ENCODE measurements at regions not wholly inside any gene's neighbourhood (a gene's known extent, or its start where the extent isn't known, plus 50 kb on each side); places are given as distances from the start of the nearest gene placed in this dataset.

DNA sequence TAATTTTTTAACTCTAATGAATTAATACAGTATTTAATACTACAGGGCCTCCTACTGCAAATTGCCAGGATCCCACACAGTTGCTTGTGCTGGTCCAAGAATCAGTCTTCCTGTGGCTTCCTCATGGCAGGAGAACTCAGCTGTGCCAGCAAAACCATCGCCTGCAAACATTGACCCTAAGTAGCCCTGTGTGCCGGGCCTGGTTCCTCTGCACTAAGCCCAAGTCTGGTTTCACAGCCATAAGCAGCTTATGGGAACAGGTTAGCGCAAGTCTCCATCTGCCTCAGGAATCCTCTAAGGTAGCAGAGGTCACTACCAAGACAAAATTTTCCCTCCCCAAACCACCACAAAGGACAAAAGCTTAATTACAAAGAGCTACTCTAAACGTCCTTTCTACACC is 216.6 kb downstream of the PLA2G4A start:
- H3K27ac Mint-ChIP-seq, result no peak overlapping the region
- peaks cover 16% of the 10 kb centered on the region for H3K4me1 ChIP-seq (ENCODE audit: insufficient read depth)

More for the DNA sequence above, 216.6 kb downstream of the PLA2G4A start:
- Histone ChIP-seq H3K9me2 (ENCODE audit: insufficient read depth) (no peaks in the 10 kb centered on the region), H4K20me1 (replicated peaks; ENCODE audit: insufficient read depth) (no peaks in the 10 kb centered on the region), H3K79me2 (replicated peaks; ENCODE audit: insufficient read depth) (no peaks in the 10 kb centered on the region), H3K27me3 (ENCODE audit: insufficient read depth) (no peaks in the 10 kb centered on the region), H3K4me2 (no peak overlapping the region), H3K4me3 (no peak overlapping the region), H3K36me3 (ENCODE audit: insufficient read depth) (no peaks in the 10 kb centered on the region), H3K27ac (ENCODE audit: low read depth) (no peak overlapping the region), H2AFZ (no peak overlapping the region), H3F3A (replicated peaks; ENCODE audit: low read depth) (no peaks in the 10 kb centered on the region)
- H3K27me3 Mint-ChIP-seq (ENCODE audit: insufficient read depth, low read depth, poor library complexity), result peaks cover 1% of the 10 kb centered on the region
- no peaks in the 10 kb centered on the region for H3K36me3 Mint-ChIP-seq (ENCODE audit: low read depth)
- DNase-seq (ENCODE audit: low spot score) (no peak), ATAC-seq (no peak)
- peaks cover 22% of the 10 kb centered on the region for H3K4me1 Mint-ChIP-seq
- H3K4me3 Mint-ChIP-seq, result no peak overlapping the region
- no peaks in the 10 kb centered on the region for H3K9me3 Mint-ChIP-seq
- TF ChIP-seq ZNF331 (CRISPR knock-in tag; IDR thresholded peaks at IDR 0.05; ENCODE audit: low read depth), result no peak
- TF ChIP-seq EZH2phosphoT487 (IDR thresholded peaks at IDR 0.05; ENCODE audit: unreplicated experiment), result no peak
- TF ChIP-seq, protein P1, sequence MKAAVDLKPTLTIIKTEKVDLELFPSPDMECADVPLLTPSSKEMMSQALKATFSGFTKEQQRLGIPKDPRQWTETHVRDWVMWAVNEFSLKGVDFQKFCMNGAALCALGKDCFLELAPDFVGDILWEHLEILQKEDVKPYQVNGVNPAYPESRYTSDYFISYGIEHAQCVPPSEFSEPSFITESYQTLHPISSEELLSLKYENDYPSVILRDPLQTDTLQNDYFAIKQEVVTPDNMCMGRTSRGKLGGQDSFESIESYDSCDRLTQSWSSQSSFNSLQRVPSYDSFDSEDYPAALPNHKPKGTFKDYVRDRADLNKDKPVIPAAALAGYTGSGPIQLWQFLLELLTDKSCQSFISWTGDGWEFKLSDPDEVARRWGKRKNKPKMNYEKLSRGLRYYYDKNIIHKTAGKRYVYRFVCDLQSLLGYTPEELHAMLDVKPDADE (IDR thresholded peaks at IDR 0.05), result no peak
- no peak for TF ChIP-seq CREB1 (CRISPR knock-in tag; IDR thresholded peaks at IDR 0.05; ENCODE audit: low read depth)
- no peak for TF ChIP-seq STAT1 (IDR thresholded peaks at IDR 0.05; ENCODE audit: unreplicated experiment)
- no peak for TF ChIP-seq JUNB (IDR thresholded peaks at IDR 0.05; ENCODE audit: unreplicated experiment)
- TF ChIP-seq, protein P2, sequence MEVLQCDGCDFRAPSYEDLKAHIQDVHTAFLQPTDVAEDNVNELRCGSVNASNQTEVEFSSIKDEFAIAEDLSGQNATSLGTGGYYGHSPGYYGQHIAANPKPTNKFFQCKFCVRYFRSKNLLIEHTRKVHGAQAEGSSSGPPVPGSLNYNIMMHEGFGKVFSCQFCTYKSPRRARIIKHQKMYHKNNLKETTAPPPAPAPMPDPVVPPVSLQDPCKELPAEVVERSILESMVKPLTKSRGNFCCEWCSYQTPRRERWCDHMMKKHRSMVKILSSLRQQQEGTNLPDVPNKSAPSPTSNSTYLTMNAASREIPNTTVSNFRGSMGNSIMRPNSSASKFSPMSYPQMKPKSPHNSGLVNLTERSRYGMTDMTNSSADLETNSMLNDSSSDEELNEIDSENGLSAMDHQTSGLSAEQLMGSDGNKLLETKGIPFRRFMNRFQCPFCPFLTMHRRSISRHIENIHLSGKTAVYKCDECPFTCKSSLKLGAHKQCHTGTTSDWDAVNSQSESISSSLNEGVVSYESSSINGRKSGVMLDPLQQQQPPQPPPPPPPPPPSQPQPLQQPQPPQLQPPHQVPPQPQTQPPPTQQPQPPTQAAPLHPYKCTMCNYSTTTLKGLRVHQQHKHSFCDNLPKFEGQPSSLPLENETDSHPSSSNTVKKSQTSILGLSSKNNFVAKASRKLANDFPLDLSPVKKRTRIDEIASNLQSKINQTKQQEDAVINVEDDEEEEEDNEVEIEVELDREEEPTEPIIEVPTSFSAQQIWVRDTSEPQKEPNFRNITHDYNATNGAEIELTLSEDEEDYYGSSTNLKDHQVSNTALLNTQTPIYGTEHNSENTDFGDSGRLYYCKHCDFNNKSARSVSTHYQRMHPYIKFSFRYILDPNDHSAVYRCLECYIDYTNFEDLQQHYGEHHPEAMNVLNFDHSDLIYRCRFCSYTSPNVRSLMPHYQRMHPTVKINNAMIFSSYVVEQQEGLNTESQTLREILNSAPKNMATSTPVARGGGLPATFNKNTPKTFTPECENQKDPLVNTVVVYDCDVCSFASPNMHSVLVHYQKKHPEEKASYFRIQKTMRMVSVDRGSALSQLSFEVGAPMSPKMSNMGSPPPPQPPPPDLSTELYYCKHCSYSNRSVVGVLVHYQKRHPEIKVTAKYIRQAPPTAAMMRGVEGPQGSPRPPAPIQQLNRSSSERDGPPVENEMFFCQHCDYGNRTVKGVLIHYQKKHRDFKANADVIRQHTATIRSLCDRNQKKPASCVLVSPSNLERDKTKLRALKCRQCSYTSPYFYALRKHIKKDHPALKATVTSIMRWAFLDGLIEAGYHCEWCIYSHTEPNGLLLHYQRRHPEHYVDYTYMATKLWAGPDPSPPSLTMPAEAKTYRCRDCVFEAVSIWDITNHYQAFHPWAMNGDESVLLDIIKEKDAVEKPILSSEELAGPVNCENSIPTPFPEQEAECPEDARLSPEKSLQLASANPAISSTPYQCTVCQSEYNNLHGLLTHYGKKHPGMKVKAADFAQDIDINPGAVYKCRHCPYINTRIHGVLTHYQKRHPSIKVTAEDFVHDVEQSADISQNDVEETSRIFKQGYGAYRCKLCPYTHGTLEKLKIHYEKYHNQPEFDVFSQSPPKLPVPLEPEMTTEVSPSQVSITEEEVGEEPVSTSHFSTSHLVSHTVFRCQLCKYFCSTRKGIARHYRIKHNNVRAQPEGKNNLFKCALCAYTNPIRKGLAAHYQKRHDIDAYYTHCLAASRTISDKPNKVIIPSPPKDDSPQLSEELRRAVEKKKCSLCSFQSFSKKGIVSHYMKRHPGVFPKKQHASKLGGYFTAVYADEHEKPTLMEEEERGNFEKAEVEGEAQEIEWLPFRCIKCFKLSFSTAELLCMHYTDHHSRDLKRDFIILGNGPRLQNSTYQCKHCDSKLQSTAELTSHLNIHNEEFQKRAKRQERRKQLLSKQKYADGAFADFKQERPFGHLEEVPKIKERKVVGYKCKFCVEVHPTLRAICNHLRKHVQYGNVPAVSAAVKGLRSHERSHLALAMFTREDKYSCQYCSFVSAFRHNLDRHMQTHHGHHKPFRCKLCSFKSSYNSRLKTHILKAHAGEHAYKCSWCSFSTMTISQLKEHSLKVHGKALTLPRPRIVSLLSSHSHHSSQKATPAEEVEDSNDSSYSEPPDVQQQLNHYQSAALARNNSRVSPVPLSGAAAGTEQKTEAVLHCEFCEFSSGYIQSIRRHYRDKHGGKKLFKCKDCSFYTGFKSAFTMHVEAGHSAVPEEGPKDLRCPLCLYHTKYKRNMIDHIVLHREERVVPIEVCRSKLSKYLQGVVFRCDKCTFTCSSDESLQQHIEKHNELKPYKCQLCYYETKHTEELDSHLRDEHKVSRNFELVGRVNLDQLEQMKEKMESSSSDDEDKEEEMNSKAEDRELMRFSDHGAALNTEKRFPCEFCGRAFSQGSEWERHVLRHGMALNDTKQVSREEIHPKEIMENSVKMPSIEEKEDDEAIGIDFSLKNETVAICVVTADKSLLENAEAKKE (CRISPR knock-in tag; IDR thresholded peaks at IDR 0.05), result no peak
- TF ChIP-seq, protein P3, sequence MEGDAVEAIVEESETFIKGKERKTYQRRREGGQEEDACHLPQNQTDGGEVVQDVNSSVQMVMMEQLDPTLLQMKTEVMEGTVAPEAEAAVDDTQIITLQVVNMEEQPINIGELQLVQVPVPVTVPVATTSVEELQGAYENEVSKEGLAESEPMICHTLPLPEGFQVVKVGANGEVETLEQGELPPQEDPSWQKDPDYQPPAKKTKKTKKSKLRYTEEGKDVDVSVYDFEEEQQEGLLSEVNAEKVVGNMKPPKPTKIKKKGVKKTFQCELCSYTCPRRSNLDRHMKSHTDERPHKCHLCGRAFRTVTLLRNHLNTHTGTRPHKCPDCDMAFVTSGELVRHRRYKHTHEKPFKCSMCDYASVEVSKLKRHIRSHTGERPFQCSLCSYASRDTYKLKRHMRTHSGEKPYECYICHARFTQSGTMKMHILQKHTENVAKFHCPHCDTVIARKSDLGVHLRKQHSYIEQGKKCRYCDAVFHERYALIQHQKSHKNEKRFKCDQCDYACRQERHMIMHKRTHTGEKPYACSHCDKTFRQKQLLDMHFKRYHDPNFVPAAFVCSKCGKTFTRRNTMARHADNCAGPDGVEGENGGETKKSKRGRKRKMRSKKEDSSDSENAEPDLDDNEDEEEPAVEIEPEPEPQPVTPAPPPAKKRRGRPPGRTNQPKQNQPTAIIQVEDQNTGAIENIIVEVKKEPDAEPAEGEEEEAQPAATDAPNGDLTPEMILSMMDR (conservative IDR thresholded peaks at IDR 0.05; ENCODE audit: low read depth in 2 of 2), result no peak
- TF ChIP-seq POLR2AphosphoS5 (IDR thresholded peaks at IDR 0.05; ENCODE audit: low read depth), result no peak
- TF ChIP-seq NANOG (IDR thresholded peaks at IDR 0.05; ENCODE audit: borderline replicate concordance), result no peak
- TF ChIP-seq, protein P4, sequence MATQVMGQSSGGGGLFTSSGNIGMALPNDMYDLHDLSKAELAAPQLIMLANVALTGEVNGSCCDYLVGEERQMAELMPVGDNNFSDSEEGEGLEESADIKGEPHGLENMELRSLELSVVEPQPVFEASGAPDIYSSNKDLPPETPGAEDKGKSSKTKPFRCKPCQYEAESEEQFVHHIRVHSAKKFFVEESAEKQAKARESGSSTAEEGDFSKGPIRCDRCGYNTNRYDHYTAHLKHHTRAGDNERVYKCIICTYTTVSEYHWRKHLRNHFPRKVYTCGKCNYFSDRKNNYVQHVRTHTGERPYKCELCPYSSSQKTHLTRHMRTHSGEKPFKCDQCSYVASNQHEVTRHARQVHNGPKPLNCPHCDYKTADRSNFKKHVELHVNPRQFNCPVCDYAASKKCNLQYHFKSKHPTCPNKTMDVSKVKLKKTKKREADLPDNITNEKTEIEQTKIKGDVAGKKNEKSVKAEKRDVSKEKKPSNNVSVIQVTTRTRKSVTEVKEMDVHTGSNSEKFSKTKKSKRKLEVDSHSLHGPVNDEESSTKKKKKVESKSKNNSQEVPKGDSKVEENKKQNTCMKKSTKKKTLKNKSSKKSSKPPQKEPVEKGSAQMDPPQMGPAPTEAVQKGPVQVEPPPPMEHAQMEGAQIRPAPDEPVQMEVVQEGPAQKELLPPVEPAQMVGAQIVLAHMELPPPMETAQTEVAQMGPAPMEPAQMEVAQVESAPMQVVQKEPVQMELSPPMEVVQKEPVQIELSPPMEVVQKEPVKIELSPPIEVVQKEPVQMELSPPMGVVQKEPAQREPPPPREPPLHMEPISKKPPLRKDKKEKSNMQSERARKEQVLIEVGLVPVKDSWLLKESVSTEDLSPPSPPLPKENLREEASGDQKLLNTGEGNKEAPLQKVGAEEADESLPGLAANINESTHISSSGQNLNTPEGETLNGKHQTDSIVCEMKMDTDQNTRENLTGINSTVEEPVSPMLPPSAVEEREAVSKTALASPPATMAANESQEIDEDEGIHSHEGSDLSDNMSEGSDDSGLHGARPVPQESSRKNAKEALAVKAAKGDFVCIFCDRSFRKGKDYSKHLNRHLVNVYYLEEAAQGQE (IDR thresholded peaks at IDR 0.05; ENCODE audit: unreplicated experiment), result no peak
- TF ChIP-seq ZNF114 (CRISPR knock-in tag; IDR thresholded peaks at IDR 0.05), result no peak
- TF ChIP-seq EZH2 (IDR thresholded peaks at IDR 0.05; ENCODE audit: low read depth, unreplicated experiment), result no peak

All from GM23338 (cell line).